HG03196 (cell line): ENCODE measurements at regions not wholly inside any gene's neighbourhood (a gene's known extent, or its start where the extent isn't known, plus 50 kb on each side); places are given as distances from the start of the nearest gene placed in this dataset.

Source experiments
- ATAC-seq: cut with Tn5 transposase; IDR thresholded peaks from one replicate; pipeline ENCODE4 v1.9.1; 2021; ENCODE audit not compliant: unreplicated experiment

DNA sequence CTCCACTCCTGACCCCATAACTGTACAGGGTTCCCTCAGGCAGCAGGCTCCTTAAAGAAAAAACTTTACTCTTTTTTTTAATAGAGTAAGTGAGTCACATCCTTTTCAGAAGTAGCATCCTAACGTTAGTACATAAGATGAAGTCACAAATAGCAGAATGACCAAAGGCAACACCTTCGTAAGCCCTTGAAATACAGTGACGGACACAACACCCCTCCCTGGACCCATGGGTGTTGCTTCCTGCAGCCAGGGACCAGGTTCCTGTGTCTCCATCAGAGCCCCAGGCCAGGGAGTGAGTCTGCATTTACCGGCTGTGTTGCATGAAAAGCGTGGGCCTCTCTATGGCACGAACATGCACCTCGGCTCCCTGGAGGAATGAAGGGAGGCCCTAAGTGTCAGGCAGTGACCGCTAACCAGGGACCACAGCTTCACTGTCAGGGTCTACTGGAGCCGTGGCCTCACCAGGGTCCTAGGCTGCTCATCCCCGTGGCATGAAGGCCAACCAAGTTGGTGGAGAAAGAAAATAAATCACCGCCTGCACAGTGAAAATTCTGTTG lies 340.0 kb upstream of the SFSWAP start:
- ATAC-seq: no peak

DNA sequence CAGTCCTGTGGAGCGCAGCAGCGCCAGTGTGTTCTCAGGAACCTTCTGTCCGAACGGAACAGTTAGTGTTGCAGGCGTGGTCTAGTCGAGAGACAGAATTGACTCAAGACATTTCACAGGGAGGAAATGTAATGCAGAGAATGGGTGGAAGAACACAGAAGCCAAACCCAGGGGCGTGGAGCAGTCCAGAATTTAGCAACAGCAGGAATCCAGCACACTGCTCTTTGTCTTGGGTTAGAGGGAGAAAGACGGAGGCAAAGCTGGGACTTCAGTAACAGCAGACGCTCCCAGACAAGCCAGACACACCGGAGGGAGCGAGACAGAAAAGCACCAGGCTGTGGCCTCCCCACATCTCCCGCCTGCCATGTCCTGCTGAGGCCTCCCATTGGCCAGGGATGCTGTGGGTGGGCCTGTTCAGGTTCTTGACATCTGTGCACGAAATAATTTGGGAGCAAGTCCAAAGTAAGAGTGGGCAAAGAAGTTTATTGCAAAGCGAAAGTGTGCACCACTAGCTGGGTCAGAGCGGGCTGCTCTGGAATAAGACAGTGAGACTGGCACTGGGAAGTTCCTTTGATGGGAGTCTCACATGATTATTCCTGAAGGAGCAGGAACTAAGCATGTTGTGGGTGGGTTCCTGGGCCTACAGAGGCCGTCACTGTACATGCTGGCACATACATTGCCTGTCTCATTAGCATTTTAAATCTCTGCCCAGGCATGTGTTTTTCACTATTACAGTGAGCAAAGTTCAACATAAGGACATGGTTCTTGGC lies 339.3 kb upstream of the SFSWAP start:
- ATAC-seq: no peak

DNA sequence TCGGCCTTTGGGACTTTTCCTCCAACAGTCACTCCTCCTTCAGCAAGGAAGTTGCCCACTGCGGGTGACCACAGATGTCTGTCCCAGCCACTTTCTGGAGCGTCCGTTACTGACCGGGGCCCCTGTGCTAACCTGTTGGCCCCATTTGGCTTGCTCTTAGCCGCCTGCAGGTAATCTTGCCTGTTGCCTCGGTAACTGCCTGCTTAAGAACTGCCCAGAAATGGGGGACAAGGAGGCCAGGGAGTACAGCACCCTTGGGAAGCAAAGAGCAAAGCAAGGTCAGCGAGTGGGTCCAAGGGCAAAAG lies 338.8 kb upstream of the SFSWAP start:
- no peak for ATAC-seq

DNA sequence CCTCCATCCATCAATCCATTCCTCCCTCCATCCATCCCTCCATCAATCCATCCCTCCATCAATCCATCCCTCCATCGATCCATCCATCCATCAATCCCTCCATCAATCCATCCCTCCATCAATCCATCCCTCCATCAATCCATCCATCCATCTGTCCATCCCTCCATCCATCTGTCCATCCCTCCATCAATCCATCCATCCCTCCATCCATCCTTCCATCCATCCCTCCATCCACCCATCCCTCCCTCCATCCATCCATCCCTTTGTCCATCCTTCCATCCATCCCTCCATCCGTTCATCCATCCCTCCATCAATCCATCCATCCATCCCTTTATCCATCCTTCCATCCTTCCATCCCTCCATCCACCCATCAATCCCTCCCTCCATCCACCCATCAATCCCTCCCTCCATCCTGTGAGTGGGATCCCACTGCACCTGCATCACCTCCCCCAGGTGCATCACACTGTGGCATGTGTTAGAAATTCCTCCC lies 338.1 kb upstream of the SFSWAP start:
- ATAC-seq: no peak

DNA sequence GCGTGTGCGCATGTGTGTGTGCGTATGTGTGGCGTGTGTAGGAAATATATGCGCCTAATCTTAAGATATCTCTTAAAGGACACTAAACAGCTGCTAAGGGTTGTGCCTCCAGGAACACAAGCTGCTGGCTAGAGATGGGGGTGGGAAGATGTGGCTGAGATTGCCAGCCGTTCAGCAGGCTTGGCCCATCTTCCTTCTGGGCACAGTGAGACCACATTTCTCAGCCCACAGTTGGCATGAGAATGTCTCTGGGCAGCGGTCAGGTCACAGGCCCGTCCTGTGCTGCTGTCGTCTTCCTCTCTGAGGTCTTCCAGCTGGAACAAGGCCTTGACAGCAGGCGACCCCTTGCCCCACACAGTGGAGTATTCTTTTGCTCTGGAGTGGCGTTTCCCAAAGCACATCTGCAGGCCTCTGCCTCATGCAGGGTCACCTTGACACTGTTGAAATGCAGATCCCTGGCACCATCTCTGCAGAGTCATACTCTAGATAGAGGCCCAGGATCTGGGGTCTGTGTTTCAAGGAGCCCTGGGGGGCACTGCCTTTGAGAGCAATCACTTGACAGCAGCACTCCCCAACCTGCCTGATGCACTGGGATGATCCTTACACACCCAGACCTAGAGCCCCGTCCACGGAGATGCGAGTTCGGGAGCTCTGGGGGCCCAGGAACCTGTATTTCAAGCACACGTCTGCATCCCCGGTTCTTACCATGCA lies 335.5 kb upstream of the SFSWAP start:
- ATAC-seq: no peak

DNA sequence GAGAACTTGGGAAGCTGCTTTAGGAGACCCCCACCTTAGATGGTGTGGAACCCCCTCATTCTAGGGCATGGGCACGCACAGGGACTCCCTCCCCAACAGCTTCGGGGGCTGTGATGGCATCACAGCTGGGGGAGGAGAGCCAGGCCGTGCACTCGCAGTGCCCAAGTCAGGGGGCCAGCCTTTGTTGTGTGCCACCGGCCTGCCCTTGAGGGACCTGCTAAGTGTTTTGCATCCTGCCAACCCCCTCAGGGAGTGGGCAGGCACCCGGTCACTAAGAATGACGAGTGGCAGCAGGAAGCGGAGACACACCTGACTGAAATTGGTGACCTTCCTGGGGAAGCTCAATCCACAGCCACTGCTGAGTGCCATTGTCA lies 334.9 kb upstream of the SFSWAP start:
- no peak for ATAC-seq

DNA sequence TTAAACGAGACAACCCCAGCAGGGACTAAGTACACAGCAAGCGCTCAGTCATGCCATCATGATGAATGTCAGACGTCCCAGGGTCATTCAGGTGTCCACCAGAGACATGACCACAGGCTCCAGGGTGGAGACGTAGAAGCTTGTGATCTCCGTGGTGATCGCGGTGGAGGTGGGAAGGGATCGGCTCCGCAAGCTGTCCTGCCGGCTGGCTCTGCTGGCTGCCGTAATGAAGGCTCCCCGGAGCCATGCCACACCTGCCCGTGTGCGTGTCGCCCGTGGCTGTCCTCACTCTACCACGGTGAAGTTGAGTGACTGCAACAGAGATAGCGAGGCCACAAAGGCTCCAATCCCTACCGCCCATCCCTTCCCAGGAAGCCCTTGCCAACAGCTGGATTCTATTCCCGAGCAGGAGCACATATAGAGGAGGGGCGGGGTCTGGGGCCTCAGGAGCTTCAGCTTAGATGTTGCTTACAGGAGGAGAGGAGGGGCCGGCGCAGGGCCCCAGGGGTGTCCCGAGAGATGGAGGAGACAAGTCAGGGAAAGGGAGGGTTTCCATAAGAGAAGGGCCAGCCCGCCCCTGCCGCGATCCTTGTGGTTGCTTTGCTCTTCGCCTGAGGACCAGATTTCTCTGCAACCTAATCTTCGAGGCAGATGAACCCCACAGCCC lies 332.6 kb upstream of the SFSWAP start:
- ATAC-seq: no peak

DNA sequence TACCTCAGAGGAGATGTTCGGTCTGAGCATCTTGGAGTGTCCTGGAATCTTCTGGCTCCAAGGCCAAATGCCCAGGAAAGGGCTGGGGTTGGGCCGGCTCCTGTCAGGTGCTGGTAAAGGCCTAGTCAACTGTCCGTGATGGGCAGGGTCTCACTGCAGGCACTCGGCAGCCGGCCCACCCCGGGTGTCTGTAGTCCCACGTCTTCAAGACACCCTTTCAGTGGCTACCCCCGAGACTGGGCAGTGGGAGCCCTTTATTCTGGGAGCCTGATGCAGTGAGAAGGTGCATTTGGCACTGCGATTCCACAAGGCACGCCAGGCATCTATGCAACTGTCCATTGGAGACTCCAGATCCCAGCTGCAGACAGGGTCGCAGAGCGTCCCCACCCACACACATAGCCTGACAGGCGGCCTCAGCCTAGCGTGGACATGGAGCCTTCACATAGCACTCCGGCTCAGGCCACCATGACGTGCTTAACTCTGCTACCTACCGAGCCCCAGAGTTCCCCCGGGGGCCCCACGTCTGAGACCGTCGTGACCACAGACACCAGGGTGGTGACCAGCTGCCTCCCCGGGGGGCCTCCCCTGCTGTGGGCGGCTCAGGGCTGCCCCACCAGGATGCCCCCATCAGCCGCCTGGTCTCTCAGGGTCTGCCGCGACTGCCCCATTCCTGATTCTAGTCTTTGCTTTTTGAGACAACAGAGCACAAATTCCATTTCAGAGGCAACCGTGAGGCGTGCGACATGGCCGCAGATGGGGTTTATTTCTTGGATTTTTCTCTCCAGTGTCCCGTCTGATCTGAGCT lies 331.8 kb upstream of the SFSWAP start:
- ATAC-seq: no peak

DNA sequence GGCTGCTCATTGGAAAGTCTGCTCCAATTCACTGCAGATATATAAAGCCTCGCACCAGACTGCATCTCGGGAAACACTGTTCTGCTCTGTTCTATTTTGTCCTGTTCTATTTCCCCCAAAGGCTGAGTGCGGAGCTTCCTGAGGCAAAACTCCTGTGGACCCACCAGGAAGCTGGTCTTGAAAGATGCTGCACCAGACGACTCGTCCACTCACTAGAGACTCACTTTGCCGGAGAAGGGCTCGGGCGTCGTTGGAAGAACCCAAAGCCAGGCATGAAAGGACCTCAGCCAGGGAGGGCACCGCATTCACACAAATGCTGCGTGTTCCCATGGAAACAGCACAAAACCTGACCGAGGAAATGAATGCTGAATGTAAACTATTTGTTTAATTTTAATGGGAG lies 331.2 kb upstream of the SFSWAP start:
- ATAC-seq: no peak

DNA sequence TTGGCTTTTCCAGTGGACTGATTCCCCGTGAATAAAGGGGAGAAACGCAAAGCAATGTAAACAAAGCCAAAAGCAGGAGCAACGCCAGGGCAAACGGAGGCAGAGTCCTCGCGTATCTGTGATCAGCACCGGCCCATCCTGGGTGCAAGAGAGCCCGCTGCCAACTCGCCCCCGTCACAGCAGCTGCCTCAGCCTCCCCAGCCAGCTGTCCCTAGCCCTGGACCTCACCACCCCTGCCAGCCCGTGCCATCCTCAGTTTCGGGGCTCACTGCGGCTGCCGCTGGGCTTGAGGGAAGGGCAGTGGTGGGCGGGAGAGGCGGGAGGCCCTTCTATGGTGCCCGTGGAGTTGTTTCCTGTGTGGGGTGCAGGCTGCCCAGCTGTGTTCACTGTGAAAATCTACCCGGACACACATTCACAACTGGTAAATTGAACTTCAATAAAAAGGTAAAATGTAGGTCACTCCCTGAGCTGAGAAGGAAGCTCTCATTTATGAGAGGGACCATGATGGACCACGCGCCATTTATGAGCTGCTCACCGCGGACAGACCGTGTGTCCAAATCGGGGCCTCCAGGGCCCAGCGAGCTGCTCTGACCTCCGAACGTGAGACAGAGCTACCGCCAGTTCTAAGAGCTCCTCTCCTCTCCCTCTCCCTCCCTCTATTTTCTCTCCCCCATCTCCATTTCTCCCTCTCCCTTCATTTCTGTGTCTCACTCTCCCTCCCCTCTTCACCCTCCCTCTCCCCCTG lies 330.5 kb upstream of the SFSWAP start:
- ATAC-seq: no peak

DNA sequence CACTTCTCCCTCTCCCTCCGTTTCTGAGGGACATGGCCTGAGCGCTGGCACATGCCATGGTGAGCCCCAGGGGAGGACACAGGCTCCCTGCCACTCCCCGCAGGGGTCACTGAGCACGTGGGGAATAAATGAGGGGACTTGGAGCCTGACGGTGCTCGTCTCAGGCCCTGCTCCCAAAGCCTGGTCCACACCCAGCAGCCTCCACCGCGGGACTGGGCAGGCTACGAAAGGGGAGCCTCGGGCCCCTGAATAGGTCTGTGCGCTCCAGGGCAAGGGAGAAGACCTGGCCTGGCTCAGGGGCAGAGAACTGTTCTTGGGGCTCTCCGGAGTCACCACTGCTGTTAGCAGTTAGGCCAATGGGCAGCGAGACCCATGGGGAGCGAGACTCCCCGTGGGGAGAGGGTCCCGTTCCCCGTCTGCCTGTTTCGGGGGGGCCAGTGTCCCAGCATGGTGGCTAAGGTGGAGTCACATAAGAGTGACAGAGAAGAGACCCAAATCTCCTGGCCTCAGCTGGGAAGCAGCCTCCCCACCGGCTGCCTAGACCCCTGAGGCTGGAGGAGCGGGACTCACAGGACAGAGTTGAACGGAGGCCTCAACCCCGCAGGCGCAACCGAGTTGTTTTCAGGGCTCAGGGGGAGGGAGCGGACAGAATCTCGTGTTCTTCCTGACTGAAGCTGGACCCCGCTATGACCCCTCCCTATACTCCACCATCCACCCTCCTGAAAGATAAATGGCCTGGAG lies 329.8 kb upstream of the SFSWAP start:
- ATAC-seq: no peak

DNA sequence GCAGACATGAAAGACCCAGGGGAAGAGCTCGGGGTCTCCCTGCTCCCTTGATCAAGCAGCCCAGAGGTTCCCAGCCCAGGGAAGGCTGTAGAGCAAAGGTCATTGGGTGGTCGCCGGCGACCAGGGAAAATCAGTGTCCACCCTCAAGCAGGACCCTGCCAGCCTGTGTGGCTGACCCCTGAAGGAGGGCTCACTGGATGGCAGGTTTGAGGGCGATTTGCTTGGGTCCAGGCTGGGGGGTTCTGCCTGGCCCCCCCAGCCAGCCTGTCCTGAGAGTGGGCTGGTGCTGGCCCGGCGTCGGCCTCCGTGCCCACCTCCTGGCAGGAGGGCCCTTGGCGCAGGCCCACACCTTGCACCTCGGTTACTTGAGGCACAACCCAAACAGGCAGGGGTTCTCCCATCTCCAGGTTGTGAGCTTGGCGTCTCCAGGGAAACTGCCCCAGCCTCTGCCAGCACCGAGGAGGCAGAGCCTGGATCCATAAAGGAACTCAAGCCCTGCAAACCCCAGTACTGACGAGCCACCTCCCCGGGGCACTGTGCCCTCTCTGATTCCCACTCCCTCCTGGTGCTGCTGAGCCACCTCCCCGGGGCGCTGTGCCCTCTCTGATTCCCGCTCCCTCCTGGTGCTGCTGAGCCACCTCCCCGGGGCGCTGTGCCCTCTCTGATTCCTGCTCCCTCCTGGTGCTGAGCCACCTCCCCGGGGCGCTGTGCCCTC lies 329.0 kb upstream of the SFSWAP start:
- no peak for ATAC-seq

DNA sequence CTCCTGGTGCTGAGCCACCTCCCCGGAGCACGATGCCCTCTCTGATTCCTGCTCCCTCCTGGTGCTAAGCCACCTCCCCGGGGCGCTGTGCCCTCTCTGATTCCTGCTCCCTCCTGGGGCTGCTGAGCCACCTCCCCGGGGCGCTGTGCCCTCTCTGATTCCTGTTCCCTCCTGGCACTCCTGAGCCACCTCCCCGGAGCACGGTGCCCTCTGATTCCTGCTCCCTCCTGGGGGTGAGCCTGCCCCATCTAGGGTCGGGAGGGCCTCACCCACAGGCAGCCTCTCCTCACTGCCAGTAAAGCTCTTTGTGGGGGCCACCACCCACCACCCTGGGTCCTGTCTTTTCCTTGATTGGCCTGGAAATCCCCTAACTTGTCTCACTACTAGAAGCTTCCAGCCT lies 327.6 kb upstream of the SFSWAP start:
- ATAC-seq: no peak

DNA sequence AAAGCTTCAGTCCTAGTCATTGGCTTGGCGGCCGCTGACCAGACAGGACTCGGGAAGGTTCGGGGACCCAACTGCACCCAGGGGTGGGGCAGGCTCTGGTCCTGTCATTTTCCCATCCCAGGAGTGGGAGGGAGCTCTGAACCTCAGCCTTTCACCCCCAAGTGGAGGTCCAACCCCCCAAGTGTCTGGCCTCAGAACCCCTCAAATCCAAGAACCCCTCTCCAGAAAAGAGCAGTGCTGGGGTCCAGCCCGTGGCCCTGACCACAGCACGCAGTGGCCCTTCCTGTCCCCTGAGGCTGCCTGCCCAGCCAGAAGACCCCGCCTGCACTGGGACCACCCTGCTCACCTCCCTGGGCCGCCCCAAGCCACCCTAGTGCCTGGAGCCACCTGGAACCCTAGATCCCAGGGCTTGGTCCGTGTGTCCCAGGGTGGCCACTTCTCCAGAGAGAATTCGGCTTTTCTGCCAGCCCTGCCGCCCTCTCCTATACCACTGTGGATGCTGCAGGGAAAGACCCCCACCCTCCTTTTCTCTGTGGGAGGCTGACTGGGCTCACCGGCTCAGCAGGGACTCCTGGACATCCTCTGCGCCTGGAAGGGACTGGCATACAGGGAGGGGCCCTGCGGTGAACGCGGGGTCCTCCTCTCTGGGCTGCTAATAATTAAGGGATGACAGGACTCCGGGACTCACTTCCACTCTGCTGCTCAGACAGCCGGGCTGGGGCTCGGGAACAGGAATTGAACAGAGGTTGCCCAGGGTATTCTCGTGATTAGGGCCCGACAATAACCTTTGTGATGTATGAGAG lies 326.9 kb upstream of the SFSWAP start:
- ATAC-seq: no peak

DNA sequence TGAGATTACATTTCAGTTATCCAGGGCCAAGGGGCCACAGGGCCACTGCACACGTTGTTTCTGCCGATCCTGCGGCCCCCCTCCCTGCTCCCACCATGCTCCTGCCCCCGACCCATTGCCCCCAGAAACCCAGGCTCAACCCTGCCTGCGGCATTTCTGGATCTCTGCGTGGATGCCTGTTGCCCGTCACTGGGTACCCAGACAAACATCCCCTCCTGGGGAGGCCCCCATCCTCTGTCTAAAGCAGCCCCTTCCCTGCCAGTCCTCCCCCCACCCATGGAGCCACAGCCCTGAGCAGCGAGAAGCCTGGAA lies 326.4 kb upstream of the SFSWAP start:
- ATAC-seq: no peak

DNA sequence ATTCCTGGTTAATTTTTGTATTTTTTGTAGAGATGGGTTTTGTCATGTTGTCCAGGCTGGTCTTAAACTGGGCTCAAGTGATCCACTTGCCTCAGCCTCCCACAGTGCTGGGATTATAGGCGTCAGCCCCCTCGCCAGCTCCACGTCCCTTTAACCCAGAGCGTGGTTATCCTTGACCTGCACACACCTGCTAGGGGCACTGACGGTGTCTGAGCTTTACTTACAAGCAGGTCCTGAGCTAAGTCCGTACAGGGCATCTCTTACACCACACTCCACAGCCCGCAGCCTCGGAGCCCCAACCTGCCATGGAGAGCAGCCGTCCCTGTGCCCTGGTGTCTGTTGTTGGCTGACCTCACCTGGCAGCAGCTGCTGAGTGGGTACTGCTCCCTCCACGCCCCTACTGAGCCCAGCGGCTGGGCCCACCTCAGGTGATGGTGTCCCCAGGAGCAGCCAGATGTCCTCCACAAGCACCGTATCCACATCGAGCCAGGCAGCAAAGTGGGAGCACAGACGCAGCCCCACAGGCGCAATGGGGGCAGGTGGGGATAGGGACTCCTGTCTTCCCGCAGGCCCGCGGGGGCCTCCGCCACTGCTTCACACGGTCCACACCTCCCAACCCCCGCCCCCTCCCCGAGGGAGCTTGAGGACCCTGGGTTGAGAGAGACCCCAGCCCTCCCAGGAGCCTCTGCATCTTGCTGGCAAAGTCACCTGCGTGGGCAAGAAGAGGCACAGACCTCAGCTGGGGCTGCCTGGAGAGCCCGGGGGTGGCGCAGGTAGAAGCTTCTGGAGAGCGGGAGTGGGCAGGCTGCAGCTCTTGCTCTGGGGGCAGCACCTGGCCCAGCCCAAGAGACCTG lies 325.4 kb upstream of the SFSWAP start:
- ATAC-seq: no peak

DNA sequence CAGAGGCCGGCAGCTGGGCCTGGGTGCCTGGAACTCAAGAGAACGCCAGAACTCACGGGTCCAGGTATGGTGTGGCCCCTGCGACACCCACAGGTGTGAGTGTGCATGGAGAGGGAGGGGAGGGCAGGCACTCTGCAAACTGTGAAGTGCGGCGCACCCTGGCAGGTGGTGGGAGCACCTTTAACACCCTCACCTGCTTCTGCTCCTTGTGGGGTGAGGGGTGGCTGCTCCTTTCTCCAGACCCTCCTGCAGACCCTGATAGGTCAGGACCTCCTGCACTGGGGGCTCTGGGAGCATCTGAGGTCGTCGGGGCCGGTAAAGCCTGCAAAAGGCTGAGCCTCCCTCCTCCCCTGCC lies 324.7 kb upstream of the SFSWAP start:
- no peak for ATAC-seq

DNA sequence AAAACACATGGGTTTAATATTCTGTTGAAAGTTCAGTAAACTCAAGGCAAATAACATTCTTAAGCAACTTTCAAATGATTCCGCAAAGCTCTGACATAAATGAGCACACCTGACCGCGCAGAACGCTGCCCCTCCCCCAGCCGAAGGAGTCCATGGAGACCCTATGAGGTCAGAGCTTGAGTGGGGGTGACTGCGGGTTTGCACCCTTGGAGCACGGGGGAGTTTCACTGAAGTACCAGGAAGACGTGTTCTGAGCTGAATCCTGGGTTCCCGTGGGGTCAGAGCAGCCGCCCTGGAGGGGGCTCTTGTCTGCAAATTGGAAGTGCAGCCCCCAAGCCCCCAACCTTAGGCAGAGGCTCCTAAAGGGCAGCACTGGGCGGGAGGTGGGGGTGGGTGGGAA lies 324.1 kb upstream of the SFSWAP start:
- no peak for ATAC-seq
